ENCODE measurements at regions not wholly inside any gene's neighbourhood (a gene's known extent, or its start where the extent isn't known, plus 50 kb on each side); places are given as distances from the start of the nearest gene placed in this dataset.

DNA sequence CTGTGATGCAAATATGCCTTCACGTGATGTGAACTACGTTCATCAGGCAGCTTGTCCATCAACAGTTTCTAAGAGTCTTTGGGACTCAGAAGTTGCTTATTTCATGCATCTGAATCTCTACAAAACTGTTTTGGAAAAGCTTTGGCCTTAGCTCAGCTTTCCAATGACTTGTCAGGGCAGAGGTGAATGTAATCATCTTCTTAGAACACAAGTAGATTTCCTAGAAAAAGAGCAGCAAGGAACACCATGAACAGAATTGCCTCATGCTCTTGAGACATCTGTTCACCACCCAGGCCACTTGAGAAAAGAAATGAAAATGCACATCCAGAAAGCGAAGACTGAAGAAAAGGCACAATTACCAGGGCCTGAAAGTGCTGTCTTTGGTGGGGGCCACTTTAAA lies 105.8 kb upstream of the PDHA1 start:
- Histone ChIP-seq H3K4me2 (no peak overlapping the region), H3K36me3 (replicated peaks in 1 of 2; ENCODE audit: control insufficient read depth in 1 of 2, insufficient read depth in 2 of 2, low read length in 1 of 2) (no peaks in the 10 kb centered on the region), H3K27ac (ENCODE audit: low read depth in 2 of 2, low read length in 1 of 2) (no peak overlapping the region), H3K9ac (no peak overlapping the region), H3K27me3 (ENCODE audit: insufficient read depth) (no peaks in the 10 kb centered on the region), H2AFZ (ENCODE audit: low read depth) (no peak overlapping the region), H3K9me2 (no peaks in the 10 kb centered on the region), H3F3A (replicated peaks; ENCODE audit: insufficient read depth) (no peaks in the 10 kb centered on the region), H3K4me1 (ENCODE audit: control insufficient read depth in 1 of 2, insufficient read depth in 2 of 2, low read depth in 1 of 2, low read length in 1 of 2) (no peaks in the 10 kb centered on the region), H3K4me3 (ENCODE audit: low read depth in 2 of 2, low read length in 1 of 2) (no peak overlapping the region), H3K9me3 (no peaks in the 10 kb centered on the region), H3K79me2 (ENCODE audit: insufficient read depth) (no peaks in the 10 kb centered on the region), H4K20me1 (ENCODE audit: insufficient read depth) (no peaks in the 10 kb centered on the region)
- CTCF ChIA-PET: interaction anchor here (1.8 kb wide), 1 partner anchor 95 kb away, joined by 6 read pairs; no protein-coding TSS in a partner anchor
- TF ChIP-seq TCF12 (IDR thresholded peaks at IDR 0.05) (no peak), NFIC (IDR thresholded peaks at IDR 0.05; ENCODE audit: borderline replicate concordance) (no peak), EZH2phosphoT487 (IDR thresholded peaks at IDR 0.05; ENCODE audit: borderline replicate concordance, low read depth) (no peak), NRF1 (IDR thresholded peaks at IDR 0.05; ENCODE audit: low read depth, low read length) (no peak), JUND (IDR thresholded peaks at IDR 0.05) (no peak), FOSL2 (IDR thresholded peaks at IDR 0.05; ENCODE audit: borderline replicate concordance, low read depth) (no peak), YY1 (IDR thresholded peaks at IDR 0.05; ENCODE audit: low read depth) (no peak), MEF2A (IDR thresholded peaks at IDR 0.05; ENCODE audit: borderline replicate concordance, low read depth) (no peak), GABPA (IDR thresholded peaks at IDR 0.05; ENCODE audit: low read depth) (no peak), POLR2AphosphoS5 (IDR thresholded peaks at IDR 0.05; ENCODE audit: low read depth, low read length) (no peak), RXRA (IDR thresholded peaks at IDR 0.05; ENCODE audit: borderline replicate concordance, low read depth) (no peak), SIN3A (IDR thresholded peaks at IDR 0.05; ENCODE audit: borderline replicate concordance, low read depth, low read length) (no peak)
- TF ChIP-seq, protein P1, sequence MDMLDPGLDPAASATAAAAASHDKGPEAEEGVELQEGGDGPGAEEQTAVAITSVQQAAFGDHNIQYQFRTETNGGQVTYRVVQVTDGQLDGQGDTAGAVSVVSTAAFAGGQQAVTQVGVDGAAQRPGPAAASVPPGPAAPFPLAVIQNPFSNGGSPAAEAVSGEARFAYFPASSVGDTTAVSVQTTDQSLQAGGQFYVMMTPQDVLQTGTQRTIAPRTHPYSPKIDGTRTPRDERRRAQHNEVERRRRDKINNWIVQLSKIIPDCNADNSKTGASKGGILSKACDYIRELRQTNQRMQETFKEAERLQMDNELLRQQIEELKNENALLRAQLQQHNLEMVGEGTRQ (IDR thresholded peaks at IDR 0.05; ENCODE audit: borderline replicate concordance, low read depth, low read length): no peak
- TF ChIP-seq, protein P2, sequence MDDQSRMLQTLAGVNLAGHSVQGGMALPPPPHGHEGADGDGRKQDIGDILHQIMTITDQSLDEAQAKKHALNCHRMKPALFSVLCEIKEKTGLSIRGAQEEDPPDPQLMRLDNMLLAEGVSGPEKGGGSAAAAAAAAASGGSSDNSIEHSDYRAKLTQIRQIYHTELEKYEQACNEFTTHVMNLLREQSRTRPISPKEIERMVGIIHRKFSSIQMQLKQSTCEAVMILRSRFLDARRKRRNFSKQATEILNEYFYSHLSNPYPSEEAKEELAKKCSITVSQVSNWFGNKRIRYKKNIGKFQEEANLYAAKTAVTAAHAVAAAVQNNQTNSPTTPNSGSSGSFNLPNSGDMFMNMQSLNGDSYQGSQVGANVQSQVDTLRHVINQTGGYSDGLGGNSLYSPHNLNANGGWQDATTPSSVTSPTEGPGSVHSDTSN (IDR thresholded peaks at IDR 0.05): no peak
- TF ChIP-seq, protein P3, sequence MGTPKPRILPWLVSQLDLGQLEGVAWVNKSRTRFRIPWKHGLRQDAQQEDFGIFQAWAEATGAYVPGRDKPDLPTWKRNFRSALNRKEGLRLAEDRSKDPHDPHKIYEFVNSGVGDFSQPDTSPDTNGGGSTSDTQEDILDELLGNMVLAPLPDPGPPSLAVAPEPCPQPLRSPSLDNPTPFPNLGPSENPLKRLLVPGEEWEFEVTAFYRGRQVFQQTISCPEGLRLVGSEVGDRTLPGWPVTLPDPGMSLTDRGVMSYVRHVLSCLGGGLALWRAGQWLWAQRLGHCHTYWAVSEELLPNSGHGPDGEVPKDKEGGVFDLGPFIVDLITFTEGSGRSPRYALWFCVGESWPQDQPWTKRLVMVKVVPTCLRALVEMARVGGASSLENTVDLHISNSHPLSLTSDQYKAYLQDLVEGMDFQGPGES (IDR thresholded peaks at IDR 0.05; ENCODE audit: low read depth, low read length): no peak
- TF ChIP-seq, protein P4, sequence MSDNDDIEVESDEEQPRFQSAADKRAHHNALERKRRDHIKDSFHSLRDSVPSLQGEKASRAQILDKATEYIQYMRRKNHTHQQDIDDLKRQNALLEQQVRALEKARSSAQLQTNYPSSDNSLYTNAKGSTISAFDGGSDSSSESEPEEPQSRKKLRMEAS (IDR thresholded peaks at IDR 0.05; ENCODE audit: low read depth): no peak
- TF ChIP-seq, protein P5, sequence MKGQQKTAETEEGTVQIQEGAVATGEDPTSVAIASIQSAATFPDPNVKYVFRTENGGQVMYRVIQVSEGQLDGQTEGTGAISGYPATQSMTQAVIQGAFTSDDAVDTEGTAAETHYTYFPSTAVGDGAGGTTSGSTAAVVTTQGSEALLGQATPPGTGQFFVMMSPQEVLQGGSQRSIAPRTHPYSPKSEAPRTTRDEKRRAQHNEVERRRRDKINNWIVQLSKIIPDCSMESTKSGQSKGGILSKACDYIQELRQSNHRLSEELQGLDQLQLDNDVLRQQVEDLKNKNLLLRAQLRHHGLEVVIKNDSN (IDR thresholded peaks at IDR 0.05; ENCODE audit: borderline replicate concordance, low read depth): no peak
- TF ChIP-seq, protein P6, sequence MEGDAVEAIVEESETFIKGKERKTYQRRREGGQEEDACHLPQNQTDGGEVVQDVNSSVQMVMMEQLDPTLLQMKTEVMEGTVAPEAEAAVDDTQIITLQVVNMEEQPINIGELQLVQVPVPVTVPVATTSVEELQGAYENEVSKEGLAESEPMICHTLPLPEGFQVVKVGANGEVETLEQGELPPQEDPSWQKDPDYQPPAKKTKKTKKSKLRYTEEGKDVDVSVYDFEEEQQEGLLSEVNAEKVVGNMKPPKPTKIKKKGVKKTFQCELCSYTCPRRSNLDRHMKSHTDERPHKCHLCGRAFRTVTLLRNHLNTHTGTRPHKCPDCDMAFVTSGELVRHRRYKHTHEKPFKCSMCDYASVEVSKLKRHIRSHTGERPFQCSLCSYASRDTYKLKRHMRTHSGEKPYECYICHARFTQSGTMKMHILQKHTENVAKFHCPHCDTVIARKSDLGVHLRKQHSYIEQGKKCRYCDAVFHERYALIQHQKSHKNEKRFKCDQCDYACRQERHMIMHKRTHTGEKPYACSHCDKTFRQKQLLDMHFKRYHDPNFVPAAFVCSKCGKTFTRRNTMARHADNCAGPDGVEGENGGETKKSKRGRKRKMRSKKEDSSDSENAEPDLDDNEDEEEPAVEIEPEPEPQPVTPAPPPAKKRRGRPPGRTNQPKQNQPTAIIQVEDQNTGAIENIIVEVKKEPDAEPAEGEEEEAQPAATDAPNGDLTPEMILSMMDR (IDR thresholded peaks at IDR 0.05): no peak
- DNase-seq: no peak
- WGBS (ENCODE audit: low lambda C conversion rate): 34% methylated on average over 3 of the region's 3 CpGs
- POLR2A ChIA-PET: no interaction called here
